ENCODE measurements at regions not wholly inside any gene's neighbourhood (a gene's known extent, or its start where the extent isn't known, plus 50 kb on each side); places are given as distances from the start of the nearest gene placed in this dataset.

DNA sequence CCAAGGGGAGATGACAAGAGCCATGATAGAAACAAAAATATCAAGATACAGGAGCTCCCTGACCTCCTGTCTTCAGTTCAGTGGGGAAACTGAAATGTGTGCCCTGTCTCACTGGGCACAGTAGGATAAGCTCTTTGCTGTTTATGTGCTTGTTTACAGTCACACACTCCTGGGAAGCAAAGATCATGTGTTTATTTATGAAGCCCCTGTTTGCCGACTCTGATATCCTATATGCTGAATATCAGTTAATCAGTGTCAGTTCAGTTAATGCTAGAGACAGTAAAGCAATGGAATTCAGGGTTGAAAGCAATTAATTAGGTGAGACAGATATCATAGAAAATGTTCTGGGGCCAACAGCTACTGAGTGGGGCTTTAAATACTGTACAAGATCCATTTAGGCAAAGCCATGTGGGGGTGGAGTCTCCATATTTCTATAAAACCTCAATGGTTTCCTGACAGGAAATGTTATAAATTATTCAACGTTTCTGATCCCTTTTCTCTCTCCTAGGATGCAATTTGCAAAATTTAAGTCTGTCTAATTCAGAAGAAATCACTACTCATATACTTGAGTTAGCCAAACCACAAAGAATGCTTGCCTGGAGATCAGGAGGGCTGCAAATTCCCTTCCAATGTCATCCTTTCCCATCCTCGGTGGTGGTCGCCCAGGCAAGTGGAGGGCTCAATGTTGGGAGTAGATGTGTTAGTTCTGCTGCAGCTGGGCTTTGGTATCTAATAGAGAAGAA is 551.3 kb downstream of the CMPK2 start:
- TF ChIP-seq, protein P1, sequence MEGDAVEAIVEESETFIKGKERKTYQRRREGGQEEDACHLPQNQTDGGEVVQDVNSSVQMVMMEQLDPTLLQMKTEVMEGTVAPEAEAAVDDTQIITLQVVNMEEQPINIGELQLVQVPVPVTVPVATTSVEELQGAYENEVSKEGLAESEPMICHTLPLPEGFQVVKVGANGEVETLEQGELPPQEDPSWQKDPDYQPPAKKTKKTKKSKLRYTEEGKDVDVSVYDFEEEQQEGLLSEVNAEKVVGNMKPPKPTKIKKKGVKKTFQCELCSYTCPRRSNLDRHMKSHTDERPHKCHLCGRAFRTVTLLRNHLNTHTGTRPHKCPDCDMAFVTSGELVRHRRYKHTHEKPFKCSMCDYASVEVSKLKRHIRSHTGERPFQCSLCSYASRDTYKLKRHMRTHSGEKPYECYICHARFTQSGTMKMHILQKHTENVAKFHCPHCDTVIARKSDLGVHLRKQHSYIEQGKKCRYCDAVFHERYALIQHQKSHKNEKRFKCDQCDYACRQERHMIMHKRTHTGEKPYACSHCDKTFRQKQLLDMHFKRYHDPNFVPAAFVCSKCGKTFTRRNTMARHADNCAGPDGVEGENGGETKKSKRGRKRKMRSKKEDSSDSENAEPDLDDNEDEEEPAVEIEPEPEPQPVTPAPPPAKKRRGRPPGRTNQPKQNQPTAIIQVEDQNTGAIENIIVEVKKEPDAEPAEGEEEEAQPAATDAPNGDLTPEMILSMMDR (optimal IDR thresholded peaks at IDR 0.05 in 1 of 3, IDR thresholded peaks at IDR 0.05 in 1 of 3, conservative IDR thresholded peaks at IDR 0.05 in 1 of 3; ENCODE audit: extremely low read depth in 1 of 3, insufficient read depth in 2 of 3, low read length in 3 of 3) = no peak
- no peak for TF ChIP-seq EZH2 (IDR thresholded peaks at IDR 0.05; ENCODE audit: low read length)
